HCT116 (cell line): ENCODE measurements at regions not wholly inside any gene's neighbourhood (a gene's known extent, or its start where the extent isn't known, plus 50 kb on each side); places are given as distances from the start of the nearest gene placed in this dataset.

ENCODE experiments used
- CEBPB ChIP-seq: IDR thresholded peaks from 2 replicates; pipeline ENCODE4 v1.6.1; 2012; ENCODE audit warnings: low read depth
- EZH2 ChIP-seq: fragments of 200-600 bp; sonication (generic); IDR thresholded peaks from 2 replicates; pipeline ENCODE4 v1.6.1; 2017; ENCODE audit warnings: antibody characterized with exemption, mixed run types
- TF ChIP-seq, protein P1 (sequence below), 3 experiments: fragments of 200-600 bp in 1 of 3; sonication (generic) in 1 of 3; IDR thresholded peaks in 2 of 3; conservative IDR thresholded peaks in 1 of 3; 2 replicates each; pipeline ENCODE4 v1.5.1; 2012 to 2017; ENCODE audit warnings: low read depth in 2 of 3, low read length in 2 of 3, antibody characterized with exemption in 1 of 3, borderline replicate concordance in 1 of 3, control low read depth in 1 of 3, mild to moderate bottlenecking in 1 of 3, mixed read lengths in 1 of 3, mixed run types in 1 of 3, moderate library complexity in 1 of 3; ENCODE audit not compliant: insufficient read depth in 1 of 3

DNA sequence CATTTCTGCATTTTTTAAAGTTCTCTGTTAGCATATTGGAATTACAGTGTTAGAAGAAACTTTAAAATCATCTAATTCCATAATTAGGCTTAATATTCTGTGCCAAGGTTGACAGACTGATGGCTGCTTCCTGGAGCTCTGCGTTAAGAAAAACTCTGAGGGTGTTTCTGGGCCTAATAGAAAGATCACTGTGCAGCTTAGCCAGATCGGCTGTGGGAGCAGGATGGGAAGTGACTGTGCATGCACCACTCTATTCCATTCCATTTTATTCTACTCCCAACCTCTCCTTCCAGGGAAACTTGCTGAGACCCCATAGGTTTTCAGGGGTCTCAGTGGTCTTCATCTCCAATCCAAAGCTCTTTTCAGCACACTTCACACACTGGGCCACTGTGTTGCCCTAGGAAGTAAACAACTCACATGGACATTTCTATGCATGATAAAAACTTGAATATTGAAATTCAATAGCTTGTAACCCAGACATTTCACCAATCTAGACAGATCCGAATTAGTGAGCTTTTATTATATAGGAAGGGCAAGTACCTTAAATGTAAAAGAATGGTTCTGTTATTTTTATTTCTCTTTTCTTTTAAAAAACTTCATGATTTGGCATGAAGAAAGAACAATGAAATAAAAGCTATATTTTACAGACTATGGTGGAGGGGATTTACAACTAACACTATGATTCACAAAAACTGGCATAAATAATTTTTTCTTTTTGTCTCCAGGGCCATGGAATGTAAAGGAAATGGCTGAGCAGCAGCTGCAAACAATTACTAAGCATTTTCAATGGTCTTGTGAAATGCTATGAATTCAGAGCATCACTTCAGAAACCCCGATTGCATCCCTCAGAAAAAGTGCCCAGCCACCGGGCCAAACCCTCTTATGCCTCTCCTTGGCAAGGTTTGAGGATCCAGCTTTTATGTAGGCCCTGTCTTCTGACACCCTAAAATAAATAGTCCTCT is 51.4 kb upstream of the DAB2 start:
- TF ChIP-seq, protein P1, sequence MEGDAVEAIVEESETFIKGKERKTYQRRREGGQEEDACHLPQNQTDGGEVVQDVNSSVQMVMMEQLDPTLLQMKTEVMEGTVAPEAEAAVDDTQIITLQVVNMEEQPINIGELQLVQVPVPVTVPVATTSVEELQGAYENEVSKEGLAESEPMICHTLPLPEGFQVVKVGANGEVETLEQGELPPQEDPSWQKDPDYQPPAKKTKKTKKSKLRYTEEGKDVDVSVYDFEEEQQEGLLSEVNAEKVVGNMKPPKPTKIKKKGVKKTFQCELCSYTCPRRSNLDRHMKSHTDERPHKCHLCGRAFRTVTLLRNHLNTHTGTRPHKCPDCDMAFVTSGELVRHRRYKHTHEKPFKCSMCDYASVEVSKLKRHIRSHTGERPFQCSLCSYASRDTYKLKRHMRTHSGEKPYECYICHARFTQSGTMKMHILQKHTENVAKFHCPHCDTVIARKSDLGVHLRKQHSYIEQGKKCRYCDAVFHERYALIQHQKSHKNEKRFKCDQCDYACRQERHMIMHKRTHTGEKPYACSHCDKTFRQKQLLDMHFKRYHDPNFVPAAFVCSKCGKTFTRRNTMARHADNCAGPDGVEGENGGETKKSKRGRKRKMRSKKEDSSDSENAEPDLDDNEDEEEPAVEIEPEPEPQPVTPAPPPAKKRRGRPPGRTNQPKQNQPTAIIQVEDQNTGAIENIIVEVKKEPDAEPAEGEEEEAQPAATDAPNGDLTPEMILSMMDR (IDR thresholded peaks at IDR 0.05 in 2 of 3, conservative IDR thresholded peaks at IDR 0.05 in 1 of 3; ENCODE audit: borderline replicate concordance in 1 of 3, insufficient read depth in 1 of 3, low read depth in 2 of 3, low read length in 2 of 3), result no peak
- TF ChIP-seq EZH2 (no peak), CEBPB (no peak)
